Ishikawa (cell line): ENCODE measurements at regions not wholly inside any gene's neighbourhood (a gene's known extent, or its start where the extent isn't known, plus 50 kb on each side); places are given as distances from the start of the nearest gene placed in this dataset.

Experiments
- CEBPB ChIP-seq: IDR thresholded peaks from 2 replicates; pipeline ENCODE4 v1.6.1; 2012
- CREB1 ChIP-seq: IDR thresholded peaks from 2 replicates; pipeline ENCODE4 v1.6.1; 2012; ENCODE audit warnings: low read depth
- EGR1 ChIP-seq: IDR thresholded peaks from 2 replicates; pipeline ENCODE4 v1.6.1; 2012
- EP300 ChIP-seq: IDR thresholded peaks from 2 replicates; pipeline ENCODE4 v1.6.1; 2012; ENCODE audit warnings: borderline replicate concordance
- FOXM1 ChIP-seq: IDR thresholded peaks from 2 replicates; pipeline ENCODE4 v1.6.1; 2012; ENCODE audit warnings: low read depth, borderline replicate concordance
- MAX ChIP-seq: IDR thresholded peaks from 2 replicates; pipeline ENCODE4 v1.6.1; 2012
- NFIC ChIP-seq: IDR thresholded peaks from 2 replicates; pipeline ENCODE4 v1.6.1; 2012
- RAD21 ChIP-seq: IDR thresholded peaks from 2 replicates; pipeline ENCODE4 v1.6.1; 2012; ENCODE audit warnings: low read depth
- REST ChIP-seq: IDR thresholded peaks from 2 replicates; pipeline ENCODE4 v1.6.1; 2012; ENCODE audit warnings: low read depth, mild to moderate bottlenecking
- TAF1 ChIP-seq: IDR thresholded peaks from 2 replicates; pipeline ENCODE4 v1.6.1; 2012; ENCODE audit warnings: low read depth, mild to moderate bottlenecking
- TCF12 ChIP-seq: IDR thresholded peaks from 2 replicates; pipeline ENCODE4 v1.6.1; 2012; ENCODE audit warnings: low read depth
- TEAD4 ChIP-seq: IDR thresholded peaks from 2 replicates; pipeline ENCODE4 v1.6.1; 2012
- USF1 ChIP-seq: IDR thresholded peaks from 2 replicates; pipeline ENCODE4 v1.6.1; 2012
- YY1 ChIP-seq: IDR thresholded peaks from 2 replicates; pipeline ENCODE4 v1.6.1; 2012; ENCODE audit warnings: low read depth
- ZBTB7A ChIP-seq: IDR thresholded peaks from 2 replicates; pipeline ENCODE4 v1.6.1; 2012; ENCODE audit warnings: low read depth

GRCh38 chr22:48047722-48048500 lies 1285.5 kb downstream of the TBC1D22A start:
- TF ChIP-seq YY1, result no peak
- TF ChIP-seq CEBPB, result no peak
- TF ChIP-seq NFIC, result no peak
- TF ChIP-seq RAD21, result no peak
- no peak for TF ChIP-seq EP300
- no peak for TF ChIP-seq TAF1
- TF ChIP-seq USF1, result no peak
- TF ChIP-seq REST, result no peak
- TF ChIP-seq CREB1, result no peak
- TF ChIP-seq TCF12, result no peak

- no peak for TF ChIP-seq TAF1
- TF ChIP-seq ZBTB7A, result no peak
- no peak for TF ChIP-seq USF1
- no peak for TF ChIP-seq YY1
- TF ChIP-seq NFIC, result no peak
- no peak for TF ChIP-seq MAX
- TF ChIP-seq EP300, result no peak
- TF ChIP-seq REST, result no peak
- TF ChIP-seq EGR1, result no peak
Observed at GRCh38 chr22:48045369-48045768, 1282.9 kb downstream of the TBC1D22A start.

- TF ChIP-seq FOXM1, result no peak
- TF ChIP-seq RAD21, result no peak
- no peak for TF ChIP-seq CEBPB
- TF ChIP-seq REST, result no peak
- no peak for TF ChIP-seq USF1
- TF ChIP-seq ZBTB7A, result no peak
- TF ChIP-seq TCF12, result no peak
- TF ChIP-seq NFIC, result no peak
- TF ChIP-seq MAX, result no peak
- TF ChIP-seq TAF1, result no peak
- TF ChIP-seq EGR1, result no peak
- no peak for TF ChIP-seq YY1
- no peak for TF ChIP-seq CREB1
- TF ChIP-seq TEAD4, result no peak
- no peak for TF ChIP-seq EP300
Observed at GRCh38 chr22:48044487-48045060, 1282.1 kb downstream of the TBC1D22A start.

- TF ChIP-seq TAF1 (no peak), NFIC (no peak), CEBPB (no peak), EGR1 (no peak), ZBTB7A (no peak), TEAD4 (no peak), RAD21 (no peak), REST (no peak), TCF12 (no peak), MAX (no peak), USF1 (no peak), EP300 (no peak), CREB1 (no peak), YY1 (no peak), FOXM1 (no peak)
Observed at GRCh38 chr22:48043581-48043980, 1281.1 kb downstream of the TBC1D22A start.
